ENCODE measurements at regions not wholly inside any gene's neighbourhood (a gene's known extent, or its start where the extent isn't known, plus 50 kb on each side); places are given as distances from the start of the nearest gene placed in this dataset.
"Not testable (repeated sequence)": the region's sequence is repeated elsewhere in the genome, so short reads cannot be mapped to it uniquely, and the experiment has no call there.

DNA sequence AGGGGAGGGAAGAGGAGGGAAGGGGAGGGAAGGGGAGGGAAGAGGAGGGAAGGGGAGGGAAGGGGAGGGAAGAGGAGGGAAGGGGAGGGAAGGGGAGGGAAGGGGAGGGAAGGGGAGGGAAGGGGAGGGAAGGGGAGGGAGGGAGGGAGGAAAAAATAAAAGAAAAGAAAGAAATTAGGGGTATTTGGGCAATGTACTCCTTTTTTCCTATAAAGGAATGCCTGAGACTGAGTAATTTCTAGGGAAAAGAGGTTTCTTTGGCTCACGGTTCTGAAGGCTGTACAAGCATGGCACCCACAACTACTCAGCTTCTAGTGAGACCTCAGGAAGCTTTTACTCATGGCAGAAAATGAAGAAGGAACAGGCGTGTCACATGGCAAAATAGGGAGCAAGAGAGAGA is 76.5 kb upstream of the TCF21 start:
- not testable (repeated sequence) for TF ChIP-seq CTCF (IDR thresholded peaks at IDR 0.05); ZFX (IDR thresholded peaks at IDR 0.05; ENCODE audit: borderline replicate concordance)
